ENCODE measurements at regions not wholly inside any gene's neighbourhood (a gene's known extent, or its start where the extent isn't known, plus 50 kb on each side); places are given as distances from the start of the nearest gene placed in this dataset.
"Not testable (repeated sequence)": the region's sequence is repeated elsewhere in the genome, so short reads cannot be mapped to it uniquely, and the experiment has no call there.

DNA sequence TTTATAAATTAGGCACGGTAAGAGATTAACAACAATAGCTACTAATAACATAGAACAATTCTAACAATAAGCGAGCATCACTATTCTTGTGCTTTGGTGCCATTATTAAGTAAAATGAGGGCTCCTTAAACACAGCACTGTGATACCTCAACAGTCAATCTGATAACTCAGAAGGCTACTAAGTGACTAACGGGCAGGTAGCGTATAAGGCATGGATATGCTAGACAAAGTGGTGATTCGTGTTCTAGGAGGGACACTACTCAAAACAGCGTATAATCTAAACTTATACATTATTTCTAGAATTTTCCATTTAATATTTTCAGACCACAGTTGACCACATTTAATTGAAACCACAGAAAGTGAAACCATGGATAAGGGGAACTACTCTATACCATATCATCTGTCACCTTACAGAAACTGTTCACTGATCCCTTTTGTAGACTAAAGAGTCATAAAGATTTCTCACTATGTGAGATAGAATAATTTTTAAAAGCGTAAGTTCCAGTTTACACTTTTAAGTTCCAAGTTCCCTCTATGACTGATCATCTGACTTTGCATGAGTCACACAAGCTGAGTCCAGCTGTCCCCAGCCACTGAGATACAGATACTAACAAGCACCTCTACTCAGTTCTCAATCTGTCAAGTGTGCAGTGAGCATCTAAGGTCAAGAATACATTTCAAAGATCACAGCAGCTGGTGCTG, 181.9 kb downstream of the SPATA31A6 start:
- DNase-seq (ENCODE audit: extremely low spot score, insufficient read length, low read depth); FAIRE-seq: not testable (repeated sequence)

DNA sequence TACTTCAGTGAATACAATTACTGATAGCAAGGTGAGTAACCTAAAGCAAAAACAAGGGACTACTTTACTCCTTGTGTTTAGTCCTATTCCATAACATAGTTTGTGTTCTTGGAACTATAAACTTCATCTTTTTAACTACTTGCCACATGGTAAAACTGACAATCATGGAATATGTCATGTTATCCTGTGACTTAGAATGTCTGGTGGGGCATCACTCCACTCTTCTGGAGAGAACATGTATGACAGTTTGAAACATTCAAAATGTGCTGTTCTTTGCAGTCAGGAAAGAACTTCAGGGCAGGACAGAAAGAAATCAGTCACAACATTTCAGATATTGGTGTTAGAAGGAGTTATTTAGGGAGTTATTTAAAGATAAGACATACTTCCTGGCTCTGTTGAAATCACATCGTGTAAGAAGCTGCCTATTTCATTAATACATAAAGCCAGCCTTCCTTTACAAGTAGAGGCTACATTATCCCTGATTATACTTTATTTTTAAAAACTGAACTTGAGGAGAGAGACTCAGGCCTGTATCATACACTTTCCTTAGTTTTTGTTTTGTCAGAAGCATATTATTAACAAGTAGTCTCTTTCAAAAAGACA, 184.9 kb downstream of the SPATA31A6 start:
- not testable (repeated sequence) for DNase-seq (ENCODE audit: extremely low spot score, insufficient read length, low read depth)

DNA sequence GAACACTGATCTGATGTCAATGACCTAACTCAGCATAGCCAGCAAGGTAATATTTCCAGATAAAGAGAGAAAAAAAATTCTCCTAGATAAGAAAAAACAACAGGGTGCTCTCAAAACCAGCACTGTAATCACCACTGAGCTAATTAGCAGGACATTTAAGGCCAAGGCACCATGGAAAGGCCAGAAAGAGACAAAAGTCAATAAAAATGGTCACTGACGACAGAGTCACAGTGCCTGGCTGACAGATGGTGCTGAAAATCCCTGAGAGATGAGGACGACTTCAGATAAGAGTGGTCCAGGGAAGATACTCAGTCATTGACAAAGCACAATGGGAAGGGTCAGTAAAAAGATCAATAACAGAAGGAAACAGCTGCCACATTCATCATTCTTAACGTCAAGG, 186.7 kb downstream of the SPATA31A6 start:
- FAIRE-seq; DNase-seq (ENCODE audit: extremely low spot score, insufficient read length, low read depth): not testable (repeated sequence)

More for the DNA sequence above, 184.9 kb downstream of the SPATA31A6 start:
- FAIRE-seq, result not testable (repeated sequence)

DNA sequence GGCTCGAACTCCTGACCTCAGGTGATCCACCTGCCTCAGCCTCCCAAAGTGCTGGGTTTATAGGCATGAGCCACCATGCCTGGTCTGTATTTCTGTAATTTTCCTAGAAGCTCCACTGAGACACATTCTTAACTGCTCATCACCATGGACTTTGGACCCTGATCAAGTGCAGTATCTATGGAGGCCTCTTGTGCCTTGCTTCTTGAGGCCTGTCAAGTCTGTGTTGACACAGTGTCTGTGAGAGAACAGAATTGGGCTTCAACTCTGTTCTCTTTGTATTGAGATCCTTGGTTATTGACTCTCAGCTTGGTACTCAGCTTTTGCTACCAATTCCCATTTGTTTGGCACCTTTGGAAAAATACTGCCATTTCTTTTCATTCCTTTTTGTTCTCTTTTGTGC, 188.0 kb downstream of the SPATA31A6 start:
- FAIRE-seq; DNase-seq (ENCODE audit: extremely low spot score, insufficient read length, low read depth): not testable (repeated sequence)

DNA sequence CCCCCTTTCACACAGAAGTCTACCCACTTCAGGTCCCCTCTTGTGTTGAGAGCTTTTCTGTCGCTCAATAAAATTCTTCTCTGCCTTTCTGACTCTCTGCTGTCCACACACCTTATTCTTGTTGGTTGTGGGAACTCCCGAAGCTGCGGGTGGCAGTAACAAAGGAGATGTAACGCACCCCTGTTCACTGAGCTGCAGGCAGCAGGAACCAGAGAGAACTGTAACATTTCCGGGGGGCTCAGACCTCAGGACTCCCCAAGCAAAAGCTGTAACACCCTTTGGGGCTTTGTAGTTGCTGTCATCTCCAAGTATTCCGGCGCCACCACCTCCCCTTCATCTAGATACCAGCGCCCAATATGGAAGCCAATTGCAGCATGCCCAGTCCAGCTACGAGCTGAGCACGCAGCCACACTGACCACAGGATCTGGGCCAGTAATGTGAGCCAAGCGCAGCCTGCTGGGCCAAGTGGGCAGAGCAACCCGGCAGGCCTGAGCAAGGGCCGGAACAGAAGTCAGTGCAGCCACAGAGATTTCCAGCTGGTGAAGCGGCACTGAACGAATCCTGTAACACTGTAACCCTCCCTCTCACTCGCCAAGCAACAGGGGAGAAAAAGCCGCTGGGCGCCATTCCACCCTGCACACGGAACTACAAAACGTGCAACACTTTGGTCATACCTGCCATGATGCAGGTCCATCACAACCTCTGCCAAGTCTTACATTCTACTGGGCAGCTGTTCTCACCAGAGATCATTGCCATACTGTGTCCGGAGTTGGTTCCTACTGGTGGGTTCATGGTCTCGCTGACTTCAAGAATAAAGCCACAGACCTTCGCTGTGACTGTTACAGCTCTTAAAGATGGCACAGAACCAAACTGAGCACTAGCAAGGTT, 194.3 kb downstream of the SPATA31A6 start:
- not testable (repeated sequence) for DNase-seq (ENCODE audit: extremely low spot score, insufficient read length, low read depth); FAIRE-seq

DNA sequence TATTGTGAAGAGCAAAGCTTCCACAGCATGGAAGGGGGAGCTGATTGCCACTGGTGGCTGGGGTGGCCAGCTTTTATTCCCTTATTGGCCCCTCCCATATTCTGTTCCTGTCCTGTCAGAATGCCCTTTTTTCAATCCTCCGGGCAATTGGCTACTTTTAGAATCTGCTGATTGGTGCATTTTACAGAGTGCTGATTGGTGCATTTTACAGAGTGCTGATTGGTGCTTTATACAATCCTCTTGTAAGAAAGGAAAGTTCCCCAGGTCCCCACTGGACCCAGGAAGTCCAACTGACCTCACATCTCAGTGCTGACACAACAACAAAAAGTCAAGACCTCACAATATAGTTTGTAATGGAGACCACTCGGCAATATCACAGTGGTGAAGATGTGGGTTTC, 195.0 kb downstream of the SPATA31A6 start:
- FAIRE-seq (no peak), DNase-seq (ENCODE audit: extremely low spot score, insufficient read length, low read depth) (no peak)

DNA sequence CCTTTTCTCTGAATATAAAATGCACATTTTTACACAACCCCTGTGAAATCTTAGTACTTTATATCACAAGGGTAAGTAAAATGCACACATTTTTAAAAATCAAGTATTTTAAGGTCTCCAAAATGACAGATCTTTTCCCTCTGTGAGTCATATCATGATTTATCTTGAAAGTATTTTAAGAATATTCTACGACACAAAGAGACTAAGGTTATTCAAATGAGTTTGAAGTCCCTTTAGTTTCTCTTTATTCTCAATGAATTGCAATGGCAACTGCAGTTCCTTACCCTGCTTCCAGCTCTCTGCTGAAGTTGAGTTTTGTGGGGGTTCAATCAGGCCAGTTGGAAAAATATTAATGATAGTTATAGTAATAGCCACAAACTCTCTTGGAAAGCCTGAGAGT, 196.1 kb downstream of the SPATA31A6 start:
- not testable (repeated sequence) for DNase-seq (ENCODE audit: extremely low spot score, insufficient read length, low read depth); FAIRE-seq

DNA sequence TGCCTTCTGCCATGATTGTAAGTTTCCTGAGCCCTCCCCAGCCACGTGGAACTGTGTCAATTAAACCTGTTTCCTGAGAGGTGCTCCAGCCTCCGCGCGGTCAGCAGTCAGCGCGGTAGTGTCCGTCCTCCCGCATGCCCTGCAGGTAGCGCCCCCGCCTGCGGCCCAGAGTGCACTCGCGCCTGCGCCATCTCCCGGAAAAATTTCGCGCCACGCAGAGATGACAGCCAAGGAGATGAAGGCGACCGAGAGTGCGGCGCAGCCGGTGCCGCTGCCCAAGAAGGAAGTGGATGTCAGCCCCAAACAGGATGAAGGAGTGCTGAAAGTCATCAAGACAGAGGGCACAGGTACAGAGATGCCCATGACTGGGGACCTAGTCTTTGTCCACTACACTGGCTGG, 201.1 kb downstream of the SPATA31A6 start:
- not testable (repeated sequence) for DNase-seq (ENCODE audit: extremely low spot score, insufficient read length, low read depth); FAIRE-seq

DNA sequence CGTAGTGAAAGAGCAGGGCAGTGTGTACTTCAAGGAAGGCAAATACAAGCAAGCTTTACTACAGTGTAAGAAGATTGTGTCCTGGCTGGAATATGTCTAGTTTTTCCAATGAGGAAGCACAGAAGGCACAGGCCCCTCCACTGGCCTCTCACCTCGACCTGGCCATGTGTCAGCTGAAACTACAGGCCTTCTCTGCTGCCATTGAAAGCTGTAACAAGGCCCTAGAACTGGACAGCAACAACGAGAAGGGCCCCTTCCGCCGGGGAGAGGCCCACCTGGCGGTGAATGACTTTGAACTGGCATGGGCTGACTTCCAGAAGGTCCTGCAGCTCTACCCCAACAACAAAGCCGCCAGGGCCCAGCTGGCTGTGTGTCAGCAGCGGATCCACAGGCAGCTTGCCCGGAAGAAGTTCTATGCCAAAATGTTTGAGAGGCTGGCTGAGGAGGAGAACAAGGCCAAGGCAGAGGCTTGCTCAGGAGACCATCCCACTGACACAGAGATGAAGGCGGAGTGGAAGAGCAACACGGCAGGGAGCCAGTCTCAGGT, 202.2 kb downstream of the SPATA31A6 start:
- not testable (repeated sequence) for DNase-seq (ENCODE audit: extremely low spot score, insufficient read length, low read depth); FAIRE-seq

DNA sequence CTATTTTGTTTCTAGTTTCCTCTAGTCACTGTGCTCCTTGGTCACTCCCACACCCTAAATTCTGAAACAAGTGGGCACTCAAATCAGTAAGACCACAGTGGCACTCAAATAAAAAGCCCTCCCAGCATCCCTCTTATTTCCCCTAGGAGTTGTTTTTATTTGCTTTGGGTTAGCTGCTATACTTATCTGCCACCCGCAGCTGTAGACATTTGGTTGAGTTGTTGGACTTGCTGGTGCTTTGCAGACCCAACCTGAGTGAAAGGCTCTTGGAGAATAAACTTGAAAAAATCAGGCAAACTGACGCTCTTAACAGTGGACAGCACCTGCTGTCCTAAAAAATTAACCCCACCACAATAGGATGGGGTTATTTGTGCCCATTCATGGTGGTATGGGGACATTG, 203.0 kb downstream of the SPATA31A6 start:
- no peak for FAIRE-seq
- DNase-seq (ENCODE audit: extremely low spot score, insufficient read length, low read depth), result no peak

DNA sequence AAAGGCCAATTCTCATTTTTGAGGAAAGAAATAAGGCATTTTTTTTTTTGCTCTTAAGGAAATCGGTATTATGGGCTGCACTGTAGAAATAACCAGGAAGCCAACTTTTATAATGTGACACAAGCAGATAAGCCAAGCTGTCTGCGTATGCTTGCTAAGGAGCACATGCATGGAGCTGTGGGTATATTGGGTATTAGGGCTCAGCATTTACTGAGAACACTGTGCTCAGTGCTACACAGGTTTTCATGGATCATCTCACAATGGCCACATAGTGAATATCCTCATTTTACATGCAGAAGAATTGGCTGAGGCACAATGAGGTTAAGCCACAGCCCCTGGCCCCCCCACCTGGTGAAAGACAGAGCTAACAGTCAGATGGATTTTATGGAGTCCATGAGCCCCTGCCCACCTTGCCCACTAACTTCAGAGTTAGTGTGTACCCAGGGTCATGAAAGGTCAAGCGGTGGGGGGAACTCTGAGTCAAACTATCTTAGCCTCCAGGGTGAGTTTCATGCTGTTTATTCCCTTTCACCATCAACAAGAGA, 204.8 kb downstream of the SPATA31A6 start:
- FAIRE-seq, result no peak
- DNase-seq (ENCODE audit: extremely low spot score, insufficient read length, low read depth), result no peak

DNA sequence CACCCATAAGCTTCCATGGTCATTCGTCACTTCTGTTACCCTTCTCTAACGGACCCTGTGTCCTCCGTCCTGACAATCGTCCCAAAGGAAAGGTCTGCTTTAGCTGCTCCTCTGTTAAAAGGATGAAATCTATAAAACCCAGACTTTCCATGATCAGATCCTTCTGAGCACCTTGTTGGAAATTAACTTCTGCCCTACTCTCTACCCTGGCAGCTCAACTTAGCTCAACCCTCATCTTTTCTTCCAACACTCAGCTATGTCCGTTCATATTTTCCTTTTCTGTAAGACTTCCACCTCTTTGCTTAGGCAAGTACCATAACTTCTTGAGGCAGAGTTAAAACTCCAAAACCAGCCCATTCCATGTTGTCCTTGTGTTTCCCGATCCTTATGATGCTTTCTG, 205.4 kb downstream of the SPATA31A6 start:
- FAIRE-seq, result no peak

DNA sequence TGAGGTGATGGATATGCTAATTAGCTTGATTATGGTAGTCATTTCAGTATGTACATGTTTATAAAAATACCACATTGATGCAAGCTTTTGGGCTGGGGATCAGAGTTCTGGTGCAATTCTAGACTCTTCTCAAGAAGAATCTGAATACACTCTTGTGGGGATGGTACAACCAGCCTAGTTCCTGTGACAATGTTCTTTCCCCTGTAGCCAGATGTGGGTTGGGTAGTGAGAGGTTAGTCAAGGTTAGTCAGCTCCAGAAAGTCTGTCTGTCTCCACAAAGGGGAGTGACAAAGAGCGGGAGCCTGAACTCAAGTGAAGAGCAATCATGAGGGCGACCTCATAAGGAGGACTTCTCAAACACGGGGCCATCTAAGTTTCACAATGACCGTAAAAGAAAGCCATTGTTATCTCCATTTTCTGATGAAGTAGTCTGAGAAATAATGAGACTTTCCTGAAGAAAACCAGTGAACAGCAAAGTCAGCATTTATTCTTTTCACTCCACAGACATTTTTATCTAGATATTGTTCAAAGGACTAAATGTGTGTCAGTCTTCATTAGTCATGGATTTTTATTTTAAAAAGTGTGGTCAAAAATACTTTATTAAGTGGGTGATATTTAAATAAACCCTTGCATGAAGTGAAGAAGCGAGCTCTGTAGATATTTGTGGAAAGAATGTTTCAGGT, 209.5 kb downstream of the SPATA31A6 start:
- not testable (repeated sequence) for FAIRE-seq; DNase-seq (ENCODE audit: extremely low spot score, insufficient read length, low read depth)

More for the DNA sequence above, 205.4 kb downstream of the SPATA31A6 start:
- no peak for DNase-seq (ENCODE audit: extremely low spot score, insufficient read length, low read depth)

DNA sequence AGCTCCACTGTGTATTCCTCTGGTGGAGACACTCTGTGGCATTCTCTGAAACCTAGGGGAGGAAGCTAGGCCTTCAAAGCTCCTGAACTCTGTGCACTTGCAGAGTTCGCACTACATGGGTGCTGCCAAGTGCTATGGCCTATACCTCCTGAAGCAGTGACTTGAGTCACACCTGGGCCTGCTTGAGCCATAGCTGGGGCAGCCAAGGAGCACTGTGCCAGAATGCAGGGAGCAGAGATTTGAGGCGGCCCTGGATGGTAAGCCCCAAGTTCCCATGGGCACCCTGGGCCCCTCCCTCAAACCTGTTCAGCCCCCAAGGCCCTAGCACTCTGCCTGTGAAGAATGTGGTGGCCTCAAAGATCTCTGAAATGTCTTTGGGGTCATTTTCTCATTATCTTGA, 212.9 kb downstream of the SPATA31A6 start:
- DNase-seq (ENCODE audit: extremely low spot score, insufficient read length, low read depth) (no peak), FAIRE-seq (no peak)

DNA sequence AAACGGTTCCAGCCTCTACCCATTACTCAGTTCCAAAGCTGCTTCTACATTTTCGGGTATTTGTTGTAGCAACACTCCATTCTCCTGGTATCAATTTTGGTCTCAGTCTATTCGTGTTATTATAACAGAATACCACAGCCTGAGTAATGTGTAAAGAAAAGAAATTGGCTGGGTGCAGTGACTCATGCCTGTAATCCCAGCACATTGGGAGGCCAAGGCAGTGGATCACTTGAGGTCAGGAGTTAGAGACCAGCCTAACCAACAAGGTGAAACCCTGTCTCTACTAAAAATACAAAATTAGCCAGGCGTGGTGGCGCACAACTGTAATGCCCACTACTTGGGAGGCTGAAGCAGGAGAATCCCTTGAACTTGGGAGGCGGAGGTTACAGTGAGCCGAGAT, 213.9 kb downstream of the SPATA31A6 start:
- not testable (repeated sequence) for FAIRE-seq; DNase-seq (ENCODE audit: extremely low spot score, insufficient read length, low read depth)

DNA sequence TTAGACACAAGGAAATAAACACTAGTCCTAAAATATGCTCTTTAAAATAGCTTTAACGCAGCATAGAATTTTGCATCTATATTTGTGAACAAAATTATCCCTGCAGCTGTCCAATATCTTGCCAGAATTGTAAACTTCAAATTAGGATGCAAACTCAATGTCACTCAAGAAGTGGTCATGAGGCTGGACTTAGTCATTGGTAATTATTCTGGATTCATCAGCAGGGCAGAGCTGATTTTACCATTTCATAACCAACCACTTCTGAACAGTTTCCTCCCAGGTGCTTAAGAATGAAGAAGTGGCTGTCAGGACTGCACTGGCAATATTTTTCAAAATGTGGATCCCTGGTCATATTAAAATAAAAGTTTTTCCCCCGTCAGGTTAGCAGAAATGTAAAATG, 219.5 kb downstream of the SPATA31A6 start:
- not testable (repeated sequence) for DNase-seq (ENCODE audit: extremely low spot score, insufficient read length, low read depth); FAIRE-seq

DNA sequence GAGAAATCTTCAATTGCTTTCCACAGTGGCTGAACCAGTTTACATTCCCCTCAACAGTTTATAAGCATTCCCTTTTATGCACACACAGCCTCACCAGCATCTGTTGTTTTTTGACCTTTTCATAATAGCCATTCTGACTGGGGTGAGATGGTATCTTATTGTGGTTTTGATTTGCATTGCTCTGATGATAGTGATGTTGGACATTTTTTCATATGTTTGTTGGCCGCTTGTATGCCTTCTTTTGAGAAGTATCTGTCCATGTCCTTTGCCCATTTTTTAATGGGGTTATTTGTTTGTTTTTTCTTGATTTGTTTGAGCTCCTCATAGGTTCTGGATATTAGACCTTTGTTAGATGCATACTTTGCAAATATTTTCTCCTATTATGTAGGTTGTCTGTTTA, 226.1 kb downstream of the SPATA31A6 start:
- not testable (repeated sequence) for FAIRE-seq; DNase-seq (ENCODE audit: extremely low spot score, insufficient read length, low read depth)

DNA sequence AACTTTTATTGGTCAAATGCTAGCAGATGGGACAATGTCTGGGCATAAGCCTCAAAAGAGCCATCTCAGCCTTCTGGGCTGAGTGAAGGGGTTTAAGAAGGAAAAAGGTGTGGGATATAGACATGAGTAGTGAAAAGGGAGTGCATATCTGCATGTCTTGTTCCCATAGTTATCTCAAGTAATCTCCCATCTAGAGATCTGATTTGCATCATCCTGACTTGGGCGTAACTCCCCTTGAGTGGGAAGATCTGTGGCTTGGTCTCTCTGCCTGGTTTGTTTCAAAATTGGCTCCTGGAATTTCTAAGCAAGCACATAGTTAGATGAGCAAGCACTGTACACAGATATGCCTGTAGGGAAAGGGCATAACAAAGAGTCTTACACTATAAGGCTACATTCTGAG, 228.9 kb downstream of the SPATA31A6 start:
- not testable (repeated sequence) for FAIRE-seq; DNase-seq (ENCODE audit: extremely low spot score, insufficient read length, low read depth)

DNA sequence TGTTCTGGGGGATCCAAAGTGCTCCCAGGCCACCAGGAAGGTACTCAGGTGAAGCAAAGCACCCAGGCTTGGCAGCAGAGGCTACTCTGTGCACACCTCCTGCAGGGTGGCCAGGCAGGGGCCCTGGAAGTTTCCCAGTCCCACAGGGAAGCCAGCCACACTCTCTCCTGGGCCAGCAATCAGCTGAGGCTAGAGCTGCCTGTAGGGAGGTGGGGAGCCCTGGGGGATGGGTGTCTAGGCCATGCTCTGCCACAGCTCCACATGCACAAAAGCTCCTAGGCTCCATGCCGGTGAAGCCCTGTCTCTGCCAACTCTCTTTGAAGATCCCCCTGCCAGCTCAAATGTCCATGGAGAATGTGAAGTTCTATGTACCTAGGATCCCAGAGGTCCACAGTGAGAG, 231.4 kb downstream of the SPATA31A6 start:
- FAIRE-seq, result not testable (repeated sequence)

More for the DNA sequence above, 231.4 kb downstream of the SPATA31A6 start:
- DNase-seq (ENCODE audit: extremely low spot score, insufficient read length, low read depth), result not testable (repeated sequence)

Measured in GM18507 (cell line).